ENCODE measurements at regions not wholly inside any gene's neighbourhood (a gene's known extent, or its start where the extent isn't known, plus 50 kb on each side); places are given as distances from the start of the nearest gene placed in this dataset.

DNA sequence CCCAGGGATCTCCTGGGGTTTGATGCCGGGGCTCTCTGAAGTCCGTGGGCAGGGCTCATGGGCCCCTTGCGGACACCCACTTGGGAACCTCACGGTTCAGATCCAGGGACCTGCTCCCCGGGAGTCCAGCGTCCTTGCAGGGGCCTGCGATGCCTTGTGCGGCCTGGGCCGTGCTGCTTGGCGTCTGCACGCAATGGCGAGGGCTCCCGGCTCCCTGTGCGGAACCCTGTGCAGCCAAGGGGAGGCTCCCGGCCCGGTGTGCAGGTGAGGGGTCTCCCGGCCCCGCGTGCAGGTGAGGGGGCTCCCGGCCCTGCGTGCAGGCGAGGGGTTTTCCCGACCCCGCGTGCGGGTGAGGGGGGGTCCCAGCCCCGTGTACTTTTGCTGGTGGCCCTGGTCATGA is 146.7 kb downstream of the DNAJB6 start:
- H3K36me3 ChIP-seq (ENCODE audit: insufficient read depth) = no peaks in the 10 kb centered on the region
- no peaks in the 10 kb centered on the region for H4K20me1 ChIP-seq (ENCODE audit: insufficient read depth)
- H3K27ac ChIP-seq = no peak overlapping the region
- TF ChIP-seq, protein P1, sequence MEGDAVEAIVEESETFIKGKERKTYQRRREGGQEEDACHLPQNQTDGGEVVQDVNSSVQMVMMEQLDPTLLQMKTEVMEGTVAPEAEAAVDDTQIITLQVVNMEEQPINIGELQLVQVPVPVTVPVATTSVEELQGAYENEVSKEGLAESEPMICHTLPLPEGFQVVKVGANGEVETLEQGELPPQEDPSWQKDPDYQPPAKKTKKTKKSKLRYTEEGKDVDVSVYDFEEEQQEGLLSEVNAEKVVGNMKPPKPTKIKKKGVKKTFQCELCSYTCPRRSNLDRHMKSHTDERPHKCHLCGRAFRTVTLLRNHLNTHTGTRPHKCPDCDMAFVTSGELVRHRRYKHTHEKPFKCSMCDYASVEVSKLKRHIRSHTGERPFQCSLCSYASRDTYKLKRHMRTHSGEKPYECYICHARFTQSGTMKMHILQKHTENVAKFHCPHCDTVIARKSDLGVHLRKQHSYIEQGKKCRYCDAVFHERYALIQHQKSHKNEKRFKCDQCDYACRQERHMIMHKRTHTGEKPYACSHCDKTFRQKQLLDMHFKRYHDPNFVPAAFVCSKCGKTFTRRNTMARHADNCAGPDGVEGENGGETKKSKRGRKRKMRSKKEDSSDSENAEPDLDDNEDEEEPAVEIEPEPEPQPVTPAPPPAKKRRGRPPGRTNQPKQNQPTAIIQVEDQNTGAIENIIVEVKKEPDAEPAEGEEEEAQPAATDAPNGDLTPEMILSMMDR (conservative IDR thresholded peaks at IDR 0.05; ENCODE audit: low read depth, low read length) = no peak
- peaks cover 18% of the 10 kb centered on the region; the same call in 1 of the 2 replicates for H3K27me3 ChIP-seq (ENCODE audit: insufficient read depth, low read depth)
- H3K4me3 ChIP-seq (IDR thresholded peaks at IDR 0.05; ENCODE audit: insufficient read depth, low read depth, low read length) = no peak overlapping the region
- H2AFZ ChIP-seq (ENCODE audit: low read depth) = no peak overlapping the region
- H3K79me2 ChIP-seq (ENCODE audit: insufficient read depth, low read depth) = no peaks in the 10 kb centered on the region
- H3K4me2 ChIP-seq = no peak overlapping the region
- H3K9ac ChIP-seq = no peak overlapping the region
- H3K4me1 ChIP-seq (ENCODE audit: low read depth, poor library complexity, severe bottlenecking) = no peaks in the 10 kb centered on the region

DNA sequence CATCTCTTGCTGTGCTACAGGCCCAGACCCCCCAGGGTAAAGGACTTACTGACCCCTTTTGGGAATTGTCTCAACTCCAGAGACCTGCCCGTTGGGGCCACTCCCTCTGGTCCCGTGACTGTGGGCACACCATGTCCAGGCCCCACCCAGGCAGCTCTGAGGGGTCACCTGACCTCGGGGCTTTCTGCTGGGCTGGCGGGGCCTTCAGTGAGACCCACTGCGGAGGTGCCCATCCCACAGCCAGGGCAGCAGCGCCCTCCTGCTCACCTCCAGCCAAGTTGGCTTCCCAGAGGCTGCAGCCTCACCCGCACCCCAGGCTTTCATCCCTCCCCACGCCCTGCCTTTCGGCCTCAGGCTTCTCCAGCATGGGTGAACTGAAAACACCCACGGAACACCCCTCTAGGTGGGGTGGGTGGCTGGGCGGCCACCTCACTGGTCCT is 147.2 kb downstream of the DNAJB6 start:
- Histone ChIP-seq H2AFZ (ENCODE audit: low read depth) (no peak overlapping the region), H4K20me1 (ENCODE audit: insufficient read depth) (no peaks in the 10 kb centered on the region), H3K4me3 (IDR thresholded peaks at IDR 0.05; ENCODE audit: insufficient read depth, low read depth, low read length) (no peak overlapping the region), H3K9ac (no peak overlapping the region), H3K27ac (no peak overlapping the region), H3K36me3 (ENCODE audit: insufficient read depth) (no peaks in the 10 kb centered on the region), H3K4me1 (ENCODE audit: low read depth, poor library complexity, severe bottlenecking) (no peaks in the 10 kb centered on the region), H3K79me2 (ENCODE audit: insufficient read depth, low read depth) (no peaks in the 10 kb centered on the region), H3K27me3 (ENCODE audit: insufficient read depth, low read depth) (peaks cover 18% of the 10 kb centered on the region; the same call in 1 of the 2 replicates), H3K4me2 (no peak overlapping the region)
- TF ChIP-seq, protein P1 (conservative IDR thresholded peaks at IDR 0.05; ENCODE audit: low read depth, low read length) = no peak

DNA sequence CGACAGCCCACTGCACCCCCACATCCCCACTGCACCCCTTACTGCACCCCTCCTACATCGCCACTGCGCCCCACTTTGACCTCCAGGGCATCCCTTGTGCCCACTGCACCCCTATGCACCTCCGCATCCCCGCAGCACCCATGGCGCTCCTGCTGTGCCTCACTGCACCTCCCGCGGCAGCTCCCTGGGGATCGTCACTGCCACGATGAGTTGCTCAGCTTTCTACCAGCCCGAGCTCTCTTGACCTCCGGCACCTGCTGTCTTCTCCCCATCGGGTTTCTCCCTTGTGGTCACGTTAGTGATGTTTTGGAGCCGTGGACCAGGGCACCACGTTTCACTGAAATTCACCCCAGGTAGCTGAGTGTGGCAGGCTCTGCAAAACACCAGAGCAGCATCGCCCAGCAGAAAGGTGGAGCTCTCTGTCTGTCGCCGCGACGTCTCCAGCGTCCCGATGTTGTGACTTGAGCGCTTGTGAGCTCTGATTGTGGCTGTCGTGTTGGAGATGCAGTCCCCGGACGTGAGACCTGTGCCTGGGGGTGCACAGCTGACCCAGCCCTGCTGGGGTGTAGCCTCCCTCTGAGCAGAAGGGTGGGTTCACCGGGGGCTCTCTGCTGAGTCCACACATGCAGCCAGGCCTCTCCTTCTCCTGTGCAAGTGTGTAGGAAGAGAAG is 147.7 kb downstream of the DNAJB6 start:
- Histone ChIP-seq H3K27me3 (ENCODE audit: insufficient read depth, low read depth) (peaks cover 18% of the 10 kb centered on the region; the same call in 1 of the 2 replicates), H3K4me2 (no peak overlapping the region), H3K79me2 (ENCODE audit: insufficient read depth, low read depth) (no peaks in the 10 kb centered on the region), H4K20me1 (ENCODE audit: insufficient read depth) (no peaks in the 10 kb centered on the region), H3K9ac (no peak overlapping the region), H3K36me3 (ENCODE audit: insufficient read depth) (no peaks in the 10 kb centered on the region), H3K4me1 (ENCODE audit: low read depth, poor library complexity, severe bottlenecking) (no peaks in the 10 kb centered on the region), H3K4me3 (IDR thresholded peaks at IDR 0.05; ENCODE audit: insufficient read depth, low read depth, low read length) (no peak overlapping the region), H2AFZ (ENCODE audit: low read depth) (no peak overlapping the region), H3K27ac (no peak overlapping the region)
- TF ChIP-seq, protein P1 (conservative IDR thresholded peaks at IDR 0.05; ENCODE audit: low read depth, low read length) = no peak

DNA sequence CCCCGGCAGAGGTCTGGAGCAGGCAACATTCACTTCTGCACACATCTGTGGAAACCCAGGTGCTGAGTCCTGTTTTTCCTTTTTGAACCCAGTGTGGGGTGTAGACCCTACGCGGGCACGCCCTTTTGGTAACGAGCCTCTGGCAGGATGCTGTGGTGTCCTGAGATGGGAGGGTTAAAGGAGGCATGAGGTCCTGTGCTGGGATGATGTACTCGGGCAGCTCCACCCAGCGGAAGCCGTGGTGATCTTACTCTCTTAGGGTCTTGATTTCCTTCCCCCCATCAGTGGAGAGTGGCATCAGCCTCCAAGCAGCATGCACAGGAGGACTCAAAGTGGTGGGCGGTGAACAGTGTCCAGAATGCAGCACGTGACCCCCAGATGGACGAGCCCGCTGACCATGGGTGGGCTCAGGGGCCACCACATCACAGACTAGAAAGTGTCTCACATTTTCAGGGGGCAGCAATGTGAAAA is 148.6 kb downstream of the DNAJB6 start:
- Histone ChIP-seq H3K27ac (no peak overlapping the region), H2AFZ (ENCODE audit: low read depth) (no peak overlapping the region), H4K20me1 (ENCODE audit: insufficient read depth) (no peaks in the 10 kb centered on the region), H3K9ac (no peak overlapping the region), H3K4me1 (ENCODE audit: low read depth, poor library complexity, severe bottlenecking) (no peaks in the 10 kb centered on the region), H3K36me3 (ENCODE audit: insufficient read depth) (no peaks in the 10 kb centered on the region), H3K4me2 (no peak overlapping the region), H3K4me3 (IDR thresholded peaks at IDR 0.05; ENCODE audit: insufficient read depth, low read depth, low read length) (no peak overlapping the region), H3K79me2 (ENCODE audit: insufficient read depth, low read depth) (no peaks in the 10 kb centered on the region), H3K27me3 (ENCODE audit: insufficient read depth, low read depth) (peaks cover 18% of the 10 kb centered on the region; the same call in 1 of the 2 replicates)
- TF ChIP-seq, protein P1 (conservative IDR thresholded peaks at IDR 0.05; ENCODE audit: low read depth, low read length) = no peak

Data from KMS-11 (cell line).